IPS DF 4.7 (cell line): ENCODE measurements at regions not wholly inside any gene's neighbourhood (a gene's known extent, or its start where the extent isn't known, plus 50 kb on each side); places are given as distances from the start of the nearest gene placed in this dataset.

Experiments
- DNase-seq: peaks from one replicate; pipeline ENCODE4 v3.0.0-alpha.2; 2013; ENCODE audit warnings: low spot score; ENCODE audit errors: extremely low read depth

- no peak for DNase-seq
Observed at GRCh38 chr10:131766096-131766495, 134.7 kb upstream of the PPP2R2D start.

GRCh38 chr10:131767716-131768115 is 133.1 kb upstream of the PPP2R2D start:
- no peak for DNase-seq

DNA sequence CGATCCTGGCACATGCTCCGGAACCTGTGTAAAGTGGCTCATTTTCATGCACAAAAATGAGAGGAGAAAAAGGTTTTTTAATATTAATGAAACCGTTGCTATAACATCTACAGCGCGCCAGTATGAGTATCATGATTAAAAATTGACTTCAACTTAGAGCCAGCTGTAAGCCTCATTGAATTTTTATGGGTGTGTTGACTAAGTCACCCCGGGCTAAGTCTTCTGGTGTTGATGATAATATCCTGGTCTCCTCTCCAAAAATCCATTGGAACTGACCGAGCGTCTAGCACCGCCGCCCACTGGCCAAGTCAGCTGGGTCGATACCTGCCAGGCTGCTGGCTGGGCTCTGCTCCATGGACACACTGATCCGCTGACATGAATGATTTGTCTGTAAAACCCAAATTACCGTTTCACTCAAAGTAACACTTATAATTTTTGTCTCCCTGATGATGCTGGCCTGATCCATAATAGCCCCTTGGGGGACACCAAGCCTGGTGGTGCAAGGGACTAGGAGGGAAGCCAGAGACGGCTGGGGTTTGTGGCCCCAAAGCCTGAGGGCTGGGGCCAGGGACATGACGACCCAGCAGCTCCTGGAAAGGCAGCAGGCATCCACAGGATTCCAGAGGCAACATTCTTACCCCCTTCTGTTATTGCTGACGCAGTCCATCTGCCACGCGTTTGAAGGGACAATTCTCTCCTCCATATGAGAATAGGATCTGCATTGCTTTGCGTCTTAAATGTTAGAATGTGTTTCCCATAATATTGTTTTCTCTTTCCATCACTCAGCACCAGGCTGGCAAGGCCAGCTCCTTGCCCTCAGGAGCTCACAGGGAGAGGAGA is 131.0 kb upstream of the PPP2R2D start:
- no peak for DNase-seq

- no peak for DNase-seq
Observed at GRCh38 chr10:131770946-131771633, 129.7 kb upstream of the PPP2R2D start.

- DNase-seq = no peak
Observed at GRCh38 chr10:131771634-131772358, 129.0 kb upstream of the PPP2R2D start.

DNA sequence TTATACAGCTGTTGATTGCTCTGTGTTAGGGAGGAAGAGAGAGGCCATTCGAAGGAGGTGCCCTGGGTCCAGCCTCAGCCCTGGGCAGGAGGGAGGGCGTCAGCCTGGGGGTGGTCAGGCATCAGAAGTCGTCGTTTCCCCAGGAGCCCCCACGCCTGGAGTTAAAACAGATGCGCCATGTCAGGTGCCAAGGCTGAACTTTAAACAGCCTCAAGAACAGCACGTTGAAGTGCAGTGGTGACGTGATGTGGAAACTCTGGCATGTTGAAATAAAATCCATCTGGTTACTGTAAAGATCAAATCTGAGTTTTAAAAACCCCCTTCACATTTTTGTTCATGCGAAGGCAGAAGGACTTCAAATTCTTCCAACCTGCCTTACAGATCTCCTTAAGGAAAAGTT is 128.4 kb upstream of the PPP2R2D start:
- DNase-seq = no peak

DNA sequence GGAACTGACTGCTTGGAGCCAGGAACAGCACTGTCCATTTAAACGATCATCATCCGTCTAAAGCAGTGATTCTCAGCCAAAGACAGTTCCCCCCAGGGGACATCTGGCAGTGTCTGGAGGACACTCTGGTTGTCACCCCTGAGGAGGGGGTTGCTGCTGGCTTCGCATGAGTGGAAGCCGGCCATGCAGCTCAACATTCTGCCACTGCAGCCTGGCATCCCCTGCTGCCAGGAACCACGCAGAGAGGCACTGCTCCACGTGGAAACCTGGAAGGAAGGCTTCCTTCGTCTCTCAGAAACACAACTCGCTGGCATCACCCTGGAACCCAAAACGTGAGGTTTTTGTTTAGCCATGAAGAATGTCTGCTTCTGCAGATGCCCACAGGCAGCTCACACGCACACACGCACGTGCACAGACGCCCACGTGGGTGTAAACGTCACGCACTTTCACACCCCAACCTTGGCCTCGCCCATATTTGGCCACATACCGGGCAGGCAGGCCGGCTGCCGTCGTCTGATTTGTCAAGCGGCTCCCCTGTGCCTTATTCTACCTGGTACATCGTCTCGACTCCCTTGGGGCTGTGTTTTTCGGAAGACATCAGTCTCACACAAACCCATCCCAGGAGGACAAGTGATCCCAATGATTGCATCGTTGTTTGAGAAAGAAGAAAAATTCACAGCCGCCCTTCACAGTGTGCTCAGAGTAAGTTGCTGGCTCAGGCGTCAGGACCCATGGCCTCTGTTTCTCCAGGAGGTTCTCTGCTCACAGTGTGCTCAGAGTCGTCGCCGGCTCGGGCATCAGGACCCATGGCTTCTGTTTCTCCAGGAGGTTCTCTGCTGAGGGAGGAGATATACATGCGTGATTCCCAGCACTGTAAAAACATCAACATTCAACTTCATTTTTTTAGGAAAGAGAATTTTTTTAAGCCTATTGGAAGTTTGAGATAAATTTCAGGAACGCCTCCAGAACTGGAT is 127.2 kb upstream of the PPP2R2D start:
- DNase-seq = no peak

GRCh38 chr10:131774681-131775085 is 126.1 kb upstream of the PPP2R2D start:
- no peak for DNase-seq

DNA sequence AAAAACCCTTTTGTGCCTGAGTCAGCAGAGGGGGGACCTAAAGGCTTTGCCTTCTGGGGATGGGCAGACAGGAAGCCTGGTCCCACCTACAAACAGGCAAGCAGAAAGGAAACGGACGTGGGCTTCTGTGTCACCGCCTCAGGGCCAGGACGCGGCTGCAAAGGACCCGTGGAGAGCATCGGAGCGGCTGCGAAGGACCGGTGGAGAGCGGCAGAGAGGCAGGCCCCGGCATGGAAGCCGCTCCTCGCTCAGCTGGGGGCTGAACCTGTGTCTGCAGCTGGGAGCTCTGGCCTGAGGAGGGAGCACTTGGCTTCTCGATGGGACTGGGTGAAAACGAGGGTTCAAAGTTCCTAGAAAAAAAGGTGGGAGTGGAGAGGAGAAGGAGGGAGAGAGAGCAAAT is 125.4 kb upstream of the PPP2R2D start:
- DNase-seq = no peak

DNA sequence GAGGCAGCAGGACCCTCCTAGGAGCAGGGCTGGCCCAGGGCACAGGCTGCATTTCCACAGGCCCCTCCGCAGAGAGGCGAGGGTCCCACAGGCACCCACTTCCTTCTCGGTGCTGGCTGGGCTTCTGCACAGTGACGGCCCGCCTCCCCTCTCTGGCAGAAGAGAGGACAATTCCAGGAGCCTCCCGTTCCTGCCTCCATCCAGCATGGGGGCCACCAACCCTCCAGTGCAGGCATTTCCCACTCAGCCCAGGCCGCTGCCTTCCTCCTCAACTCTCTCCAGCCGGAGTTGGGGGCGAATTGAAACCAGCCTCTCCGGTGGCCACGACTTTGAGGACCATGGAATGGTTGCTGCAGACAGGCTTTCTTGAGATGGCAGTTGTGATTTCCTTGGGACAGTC is 125.0 kb upstream of the PPP2R2D start:
- DNase-seq = no peak

DNA sequence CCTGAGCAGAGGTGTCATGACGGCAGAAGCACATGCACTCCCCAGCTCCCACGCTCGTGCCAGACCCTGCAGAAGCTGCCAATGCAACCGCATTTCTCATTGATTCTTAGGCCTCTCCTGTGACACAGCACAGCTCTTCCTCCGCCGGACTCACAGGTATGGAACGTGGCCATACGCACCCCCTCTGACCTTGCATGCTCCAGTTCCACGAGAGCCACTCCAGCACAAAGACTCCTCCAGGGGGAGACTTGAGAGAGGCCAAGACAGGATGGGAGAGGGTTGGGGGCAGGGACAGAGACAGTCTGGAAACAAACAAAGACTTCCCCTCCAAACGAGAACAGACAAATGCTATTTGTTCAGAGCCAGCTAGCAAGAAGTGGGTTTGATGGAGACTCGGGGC is 124.3 kb upstream of the PPP2R2D start:
- DNase-seq = no peak

DNA sequence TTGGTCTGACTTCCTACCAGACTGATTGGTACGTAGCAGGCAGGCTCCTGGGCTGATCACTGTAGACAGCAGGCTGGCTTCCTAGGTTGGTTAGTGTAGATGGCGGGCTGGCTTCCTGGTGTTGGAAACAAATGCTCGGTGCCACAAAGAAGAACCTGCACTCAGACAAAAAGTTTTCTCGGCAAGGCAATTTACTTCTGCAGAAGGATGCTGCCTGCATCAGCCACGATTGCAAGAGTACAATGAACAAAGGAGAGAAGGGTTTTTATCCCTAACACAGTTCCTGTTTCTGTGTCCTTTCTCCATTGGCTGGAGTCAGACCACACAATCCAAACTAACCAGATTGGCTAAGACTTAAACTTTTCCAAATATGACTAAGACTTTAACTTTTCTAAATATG is 123.6 kb upstream of the PPP2R2D start:
- no peak for DNase-seq

DNA sequence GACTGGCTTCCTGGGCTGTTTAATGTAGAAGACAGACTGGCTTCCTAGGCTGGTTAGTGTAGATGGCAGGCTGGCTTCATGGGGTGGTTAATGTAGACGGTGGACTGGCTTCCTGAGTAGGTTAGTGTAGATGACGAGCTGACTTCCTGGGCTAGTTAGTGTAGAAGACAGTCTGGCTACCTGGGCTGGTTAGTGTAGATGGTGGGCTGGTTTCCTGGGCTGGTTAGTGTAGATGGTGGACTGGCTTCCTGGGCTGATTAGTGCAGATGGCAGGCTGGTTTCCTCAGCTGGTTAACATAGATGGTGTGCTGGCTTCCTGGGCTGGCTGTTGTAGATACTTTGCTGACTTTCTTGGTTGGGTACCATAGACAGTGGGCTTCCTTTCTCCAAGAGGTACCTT is 122.9 kb upstream of the PPP2R2D start:
- no peak for DNase-seq

GRCh38 chr10:131778385-131778784 is 122.4 kb upstream of the PPP2R2D start:
- no peak for DNase-seq

- no peak for DNase-seq
Observed at GRCh38 chr10:131778842-131779241, 122.0 kb upstream of the PPP2R2D start.

- DNase-seq = no peak
Observed at GRCh38 chr10:131779661-131780394, 121.0 kb upstream of the PPP2R2D start.

DNA sequence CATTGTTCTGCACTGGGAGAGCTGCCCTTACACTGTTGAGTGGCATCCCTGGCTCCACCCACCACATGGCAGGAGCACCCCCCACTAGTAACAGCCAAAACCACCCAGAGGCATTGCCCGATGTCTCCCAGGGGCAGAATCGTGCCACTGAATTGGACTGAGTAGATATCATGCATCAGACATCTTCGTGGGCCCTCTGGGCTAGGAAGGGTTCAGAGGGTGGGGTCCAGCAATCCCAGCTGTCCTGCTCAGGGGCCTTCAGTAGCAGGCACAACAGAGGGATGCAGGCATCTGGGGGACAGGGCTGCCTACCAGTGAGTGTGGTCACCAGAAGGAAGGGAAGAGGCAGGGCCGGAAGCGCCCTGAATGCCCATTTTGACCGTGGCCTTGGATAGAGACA is 119.7 kb upstream of the PPP2R2D start:
- no peak for DNase-seq

- DNase-seq = no peak
Observed at GRCh38 chr10:131781791-131782190, 119.0 kb upstream of the PPP2R2D start.

DNA sequence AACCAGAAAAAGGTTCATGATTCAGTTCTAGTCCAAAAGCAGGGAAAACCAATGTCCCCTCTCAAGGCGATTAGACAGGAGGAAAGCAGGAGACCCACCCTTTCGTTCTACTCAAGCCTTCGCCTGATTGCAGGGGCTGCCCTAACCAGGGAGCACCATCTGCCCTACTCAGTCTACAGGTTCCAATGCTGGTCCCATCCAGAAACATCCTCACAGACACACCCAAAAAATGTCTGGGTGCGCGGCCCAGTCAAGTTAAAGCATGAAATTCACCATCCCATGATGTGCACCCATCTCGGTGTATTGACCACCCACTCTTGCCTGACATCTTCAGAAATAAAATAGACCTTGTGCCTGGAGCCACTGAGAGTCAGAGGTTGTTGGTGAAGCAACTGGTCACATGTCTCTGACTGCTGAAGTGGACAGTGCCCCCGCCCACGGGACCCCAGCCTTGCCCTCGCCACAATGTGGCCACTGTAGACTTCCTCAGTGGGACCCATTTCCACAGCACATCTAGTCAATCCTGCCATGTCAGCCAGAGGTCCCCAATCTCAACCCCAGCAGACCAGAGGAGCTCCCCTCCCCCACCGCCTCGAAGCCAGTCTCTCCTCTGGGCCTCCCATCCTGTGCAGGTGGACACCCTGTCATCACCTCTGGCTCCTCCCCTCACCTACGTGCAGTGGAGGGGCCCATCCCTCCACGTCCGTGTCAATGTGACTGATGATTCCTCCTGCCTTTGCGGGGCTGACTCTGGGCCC is 116.3 kb upstream of the PPP2R2D start:
- DNase-seq = no peak

DNA sequence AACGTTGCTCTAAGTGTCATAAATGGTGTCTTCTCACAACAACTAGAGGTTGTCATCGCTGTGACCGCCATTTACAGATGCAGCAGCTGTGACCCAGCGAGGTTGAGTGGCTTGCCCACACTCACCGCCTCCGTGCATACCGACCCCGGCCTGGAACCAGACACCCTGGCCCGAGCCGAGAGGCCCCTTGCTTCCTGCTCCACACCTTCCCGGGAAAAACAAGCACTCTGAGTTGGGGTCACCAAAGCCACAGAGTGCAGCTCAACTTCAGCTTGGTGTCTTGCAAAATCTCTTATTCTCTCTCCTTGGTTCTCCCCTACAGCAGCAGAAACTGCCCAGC is 115.7 kb upstream of the PPP2R2D start:
- no peak for DNase-seq
